ENCODE measurements at regions not wholly inside any gene's neighbourhood (a gene's known extent, or its start where the extent isn't known, plus 50 kb on each side); places are given as distances from the start of the nearest gene placed in this dataset.
"Not testable (repeated sequence)": the region's sequence is repeated elsewhere in the genome, so short reads cannot be mapped to it uniquely, and the experiment has no call there.

GRCh38 chrX:113157496-113157895 is 316.9 kb upstream of the AMOT start:
- H3K4me1 Mint-ChIP-seq (ENCODE audit: low read depth, unreplicated experiment) = no peaks in the 10 kb centered on the region
- CTCF ChIA-PET = no interaction called here
- TF ChIP-seq, protein P1, sequence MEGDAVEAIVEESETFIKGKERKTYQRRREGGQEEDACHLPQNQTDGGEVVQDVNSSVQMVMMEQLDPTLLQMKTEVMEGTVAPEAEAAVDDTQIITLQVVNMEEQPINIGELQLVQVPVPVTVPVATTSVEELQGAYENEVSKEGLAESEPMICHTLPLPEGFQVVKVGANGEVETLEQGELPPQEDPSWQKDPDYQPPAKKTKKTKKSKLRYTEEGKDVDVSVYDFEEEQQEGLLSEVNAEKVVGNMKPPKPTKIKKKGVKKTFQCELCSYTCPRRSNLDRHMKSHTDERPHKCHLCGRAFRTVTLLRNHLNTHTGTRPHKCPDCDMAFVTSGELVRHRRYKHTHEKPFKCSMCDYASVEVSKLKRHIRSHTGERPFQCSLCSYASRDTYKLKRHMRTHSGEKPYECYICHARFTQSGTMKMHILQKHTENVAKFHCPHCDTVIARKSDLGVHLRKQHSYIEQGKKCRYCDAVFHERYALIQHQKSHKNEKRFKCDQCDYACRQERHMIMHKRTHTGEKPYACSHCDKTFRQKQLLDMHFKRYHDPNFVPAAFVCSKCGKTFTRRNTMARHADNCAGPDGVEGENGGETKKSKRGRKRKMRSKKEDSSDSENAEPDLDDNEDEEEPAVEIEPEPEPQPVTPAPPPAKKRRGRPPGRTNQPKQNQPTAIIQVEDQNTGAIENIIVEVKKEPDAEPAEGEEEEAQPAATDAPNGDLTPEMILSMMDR (IDR thresholded peaks at IDR 0.05; ENCODE audit: unreplicated experiment) = no peak
- no peak overlapping the region for H3K4me3 Mint-ChIP-seq (ENCODE audit: low read depth, unreplicated experiment)
- no peak for DNase-seq
- intact Hi-C loops (cut with micrococcal nuclease; ENCODE audit: unreplicated experiment) = no loop called here
- H3K27me3 Mint-ChIP-seq (ENCODE audit: unreplicated experiment) = no peaks in the 10 kb centered on the region
- no TSS peak for BruUV-seq (replicated peaks)
- H3K36me3 Mint-ChIP-seq (ENCODE audit: insufficient read depth, unreplicated experiment) = no peaks in the 10 kb centered on the region
- H3K9me3 Mint-ChIP-seq (ENCODE audit: low read depth, unreplicated experiment) = peaks cover 8% of the 10 kb centered on the region
- H3K27ac Mint-ChIP-seq (ENCODE audit: unreplicated experiment) = no peak overlapping the region

DNA sequence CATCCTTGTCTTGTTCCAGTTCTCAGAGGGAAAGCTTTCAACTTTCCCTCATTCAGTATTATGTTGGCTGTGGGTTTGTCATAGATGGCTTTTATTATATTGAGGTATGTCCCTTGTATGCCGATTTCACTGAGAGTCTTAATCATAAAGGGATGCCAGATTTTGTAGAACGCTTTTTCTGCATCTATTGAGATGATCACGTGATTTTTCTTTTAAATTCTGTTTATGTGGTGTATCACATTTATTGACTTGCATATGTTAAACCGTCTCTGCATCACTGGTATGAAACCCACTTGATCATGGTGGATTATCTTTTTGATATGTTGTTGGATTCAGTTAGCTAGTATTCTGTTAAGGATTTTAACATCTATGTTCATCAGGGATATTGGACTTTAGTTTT is 313.7 kb upstream of the AMOT start:
- CTCF ChIA-PET; DNase-seq; intact Hi-C loops (cut with micrococcal nuclease; ENCODE audit: unreplicated experiment); H3K4me3 Mint-ChIP-seq (ENCODE audit: low read depth, unreplicated experiment); H3K27me3 Mint-ChIP-seq (ENCODE audit: unreplicated experiment); BruUV-seq (replicated peaks); H3K4me1 Mint-ChIP-seq (ENCODE audit: low read depth, unreplicated experiment); H3K36me3 Mint-ChIP-seq (ENCODE audit: insufficient read depth, unreplicated experiment); H3K27ac Mint-ChIP-seq (ENCODE audit: unreplicated experiment); H3K9me3 Mint-ChIP-seq (ENCODE audit: low read depth, unreplicated experiment): not testable (repeated sequence)

DNA sequence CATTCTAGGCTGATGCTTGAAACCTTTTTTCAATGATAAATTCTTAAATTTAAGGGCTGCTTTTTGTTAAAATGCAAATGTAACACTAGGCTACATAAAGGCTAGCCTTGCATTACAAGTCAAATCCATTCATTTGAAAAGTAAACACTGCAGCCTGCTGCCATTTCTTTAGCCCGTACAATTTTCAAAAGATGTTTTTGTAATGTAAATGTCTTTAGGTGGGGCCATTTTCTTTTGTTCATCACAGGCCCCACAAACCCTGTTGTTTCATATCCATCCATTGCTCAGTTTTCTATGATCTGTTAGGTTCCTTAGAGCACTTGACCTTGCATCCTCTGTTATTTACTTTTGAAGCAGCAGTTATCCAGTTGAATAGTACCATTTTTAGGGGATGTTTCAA is 296.2 kb upstream of the AMOT start:
- H3K4me1 Mint-ChIP-seq (ENCODE audit: low read depth, unreplicated experiment) = no peaks in the 10 kb centered on the region
- CTCF ChIA-PET = no interaction called here
- no peaks in the 10 kb centered on the region for H3K36me3 Mint-ChIP-seq (ENCODE audit: insufficient read depth, unreplicated experiment)
- H3K27ac Mint-ChIP-seq (ENCODE audit: unreplicated experiment) = no peak overlapping the region
- no peak overlapping the region for H3K4me3 Mint-ChIP-seq (ENCODE audit: low read depth, unreplicated experiment)
- DNase-seq = no peak
- intact Hi-C loops (cut with micrococcal nuclease; ENCODE audit: unreplicated experiment) = no loop called here
- peaks cover 2% of the 10 kb centered on the region for H3K9me3 Mint-ChIP-seq (ENCODE audit: low read depth, unreplicated experiment)
- H3K27me3 Mint-ChIP-seq (ENCODE audit: unreplicated experiment) = no peaks in the 10 kb centered on the region
- BruUV-seq (replicated peaks) = no TSS peak
- TF ChIP-seq, protein P1 (IDR thresholded peaks at IDR 0.05; ENCODE audit: unreplicated experiment) = no peak

DNA sequence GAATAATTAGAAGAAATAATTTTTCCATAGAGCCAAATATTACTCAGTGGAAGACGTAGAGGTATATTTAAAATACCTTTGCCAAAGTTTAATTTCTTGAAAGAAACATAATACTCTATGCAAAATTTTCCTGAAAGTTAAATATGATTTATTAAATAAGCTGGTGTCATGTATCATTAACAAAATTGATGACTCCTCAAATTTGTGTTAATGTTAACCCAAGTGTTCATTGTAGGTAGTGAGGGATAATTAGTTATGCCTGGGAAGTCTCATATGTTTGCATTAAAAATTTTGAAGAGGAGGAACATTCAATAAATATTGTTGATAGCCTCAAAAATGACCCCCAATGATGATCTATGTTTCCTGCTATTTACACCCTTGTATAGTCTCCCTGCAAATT is 292.7 kb upstream of the AMOT start:
- no TSS peak for BruUV-seq (replicated peaks)
- Mint-ChIP-seq H3K9me3 (ENCODE audit: low read depth, unreplicated experiment) (peaks cover 2% of the 10 kb centered on the region), H3K4me1 (ENCODE audit: low read depth, unreplicated experiment) (no peaks in the 10 kb centered on the region), H3K36me3 (ENCODE audit: insufficient read depth, unreplicated experiment) (no peaks in the 10 kb centered on the region), H3K27me3 (ENCODE audit: unreplicated experiment) (no peaks in the 10 kb centered on the region), H3K4me3 (ENCODE audit: low read depth, unreplicated experiment) (no peak overlapping the region), H3K27ac (ENCODE audit: unreplicated experiment) (no peak overlapping the region)
- no peak for DNase-seq
- intact Hi-C loops (cut with micrococcal nuclease; ENCODE audit: unreplicated experiment) = no loop called here
- CTCF ChIA-PET = interaction anchor here (1.0 kb wide), 1 partner anchor 15 kb away, joined by 4 read pairs; no protein-coding TSS in a partner anchor
- TF ChIP-seq, protein P1 (IDR thresholded peaks at IDR 0.05; ENCODE audit: unreplicated experiment) = no peak

DNA sequence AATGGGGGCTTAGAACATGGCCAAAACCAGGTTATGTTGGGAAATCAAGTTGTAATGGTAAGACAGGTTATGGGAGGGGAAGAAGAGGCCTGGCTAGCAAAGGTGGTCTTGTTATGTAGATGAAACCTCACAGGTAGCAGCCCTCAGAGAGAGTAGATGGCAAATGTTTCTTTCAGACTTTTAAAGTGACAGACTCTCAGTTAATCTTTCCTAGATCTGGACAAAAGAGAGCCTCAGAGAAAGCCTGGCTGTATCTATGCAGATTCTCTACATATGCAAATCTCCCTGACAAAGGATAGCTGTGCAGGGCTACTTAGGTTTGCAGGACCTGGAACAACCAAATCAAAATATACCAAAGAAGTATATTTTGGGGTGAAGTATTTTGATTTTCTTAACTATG is 284.1 kb upstream of the AMOT start:
- CTCF ChIA-PET = no interaction called here
- intact Hi-C loops (cut with micrococcal nuclease; ENCODE audit: unreplicated experiment) = no loop called here
- TF ChIP-seq, protein P1 (IDR thresholded peaks at IDR 0.05; ENCODE audit: unreplicated experiment) = no peak
- H3K27me3 Mint-ChIP-seq (ENCODE audit: unreplicated experiment) = no peaks in the 10 kb centered on the region
- no peak for DNase-seq
- H3K4me3 Mint-ChIP-seq (ENCODE audit: low read depth, unreplicated experiment) = no peak overlapping the region
- no TSS peak for BruUV-seq (replicated peaks)
- no peaks in the 10 kb centered on the region for H3K36me3 Mint-ChIP-seq (ENCODE audit: insufficient read depth, unreplicated experiment)
- H3K27ac Mint-ChIP-seq (ENCODE audit: unreplicated experiment) = no peak overlapping the region
- no peaks in the 10 kb centered on the region for H3K4me1 Mint-ChIP-seq (ENCODE audit: low read depth, unreplicated experiment)
- H3K9me3 Mint-ChIP-seq (ENCODE audit: low read depth, unreplicated experiment) = no peaks in the 10 kb centered on the region

Measured in Calu3 (cell line).